CD4-positive, alpha-beta T cell treated with Interleukin-1 beta for 1 hour (primary cell): ENCODE measurements at regions not wholly inside any gene's neighbourhood (a gene's known extent, or its start where the extent isn't known, plus 50 kb on each side); places are given as distances from the start of the nearest gene placed in this dataset.

Experiments used
- DNase-seq, 2 donors: peaks; one replicate each; pipeline ENCODE4 v3.0.0-alpha.2; 2020 to 2022

GRCh38 chr11:15625691-15626090 is 511.0 kb downstream of the INSC start:
- DNase-seq, result no peak

DNA sequence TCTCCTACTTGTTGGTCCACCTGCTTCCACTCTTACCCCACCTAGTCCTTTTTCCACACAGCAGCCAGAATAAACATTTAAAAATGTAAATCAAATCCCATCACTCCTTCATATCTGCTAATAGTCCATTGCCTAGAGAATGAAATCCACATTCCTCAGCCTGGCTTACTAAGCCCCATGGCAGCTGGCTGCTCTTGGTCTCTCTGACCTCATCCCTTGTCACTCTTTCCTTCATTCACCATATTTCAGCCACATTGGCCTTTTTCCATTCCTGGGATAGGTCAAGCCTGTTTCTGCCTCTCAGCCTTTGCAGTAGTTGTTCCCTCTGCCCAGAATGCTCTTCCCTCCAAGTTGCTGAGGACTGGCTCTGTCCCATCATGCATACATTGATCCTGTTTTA is 512.8 kb downstream of the INSC start:
- no peak for DNase-seq

- no peak for DNase-seq
Observed at GRCh38 chr11:15629690-15630321, 515.1 kb downstream of the INSC start.

GRCh38 chr11:15630896-15631295 is 516.2 kb downstream of the INSC start:
- DNase-seq, result no peak

- no peak for DNase-seq
Observed at GRCh38 chr11:15635521-15635920, 520.8 kb downstream of the INSC start.

DNA sequence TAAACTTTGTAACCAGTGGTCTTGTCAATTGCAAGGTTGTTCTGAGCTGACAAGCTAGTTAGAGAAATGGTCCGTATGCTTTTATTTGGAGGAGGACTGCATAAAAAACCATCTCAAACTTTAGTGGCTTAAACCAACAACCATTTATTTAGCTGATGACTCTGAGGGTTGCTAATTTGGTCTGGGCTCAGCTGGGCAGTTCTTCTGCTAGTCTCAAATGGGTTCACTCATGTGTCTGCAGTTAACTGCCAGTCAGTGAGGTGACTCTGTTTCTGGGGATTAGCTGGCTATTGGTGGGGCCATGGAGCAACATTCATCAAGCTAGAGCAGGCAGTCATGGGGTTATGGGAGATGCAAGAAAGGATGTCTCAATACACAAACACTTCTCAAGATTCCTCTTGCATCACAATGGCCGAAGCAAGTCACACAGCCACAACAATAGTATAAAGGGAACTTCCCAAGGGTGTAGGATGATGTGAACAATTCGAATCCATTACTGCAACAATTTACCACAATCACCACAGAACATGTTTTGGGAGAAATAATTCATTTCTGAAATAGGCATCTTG is 521.9 kb downstream of the INSC start:
- DNase-seq, result peak in 1 of 2 donors; percentile 17

DNA sequence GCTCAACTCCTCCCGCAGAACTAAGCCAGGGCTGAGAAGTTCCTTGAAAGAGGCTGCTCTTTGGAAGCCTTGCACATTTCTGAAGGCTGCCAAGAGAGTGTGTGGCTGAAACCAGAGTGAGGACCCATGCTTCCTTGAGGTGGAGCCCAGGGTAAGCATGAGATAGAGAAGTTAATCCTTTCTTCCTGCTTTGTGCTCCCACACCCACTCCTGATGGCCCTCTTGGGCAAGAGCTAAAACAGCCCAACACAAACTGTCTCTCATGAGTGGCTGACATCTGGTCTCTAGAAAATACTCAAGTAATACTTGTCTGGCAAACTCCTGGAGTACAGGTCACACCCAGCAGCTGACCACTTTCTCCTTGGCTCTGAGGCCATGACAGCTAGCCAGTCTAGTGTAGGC is 523.7 kb downstream of the INSC start:
- no peak for DNase-seq

- DNase-seq, result no peak
Observed at GRCh38 chr11:15640318-15640717, 525.6 kb downstream of the INSC start.

DNA sequence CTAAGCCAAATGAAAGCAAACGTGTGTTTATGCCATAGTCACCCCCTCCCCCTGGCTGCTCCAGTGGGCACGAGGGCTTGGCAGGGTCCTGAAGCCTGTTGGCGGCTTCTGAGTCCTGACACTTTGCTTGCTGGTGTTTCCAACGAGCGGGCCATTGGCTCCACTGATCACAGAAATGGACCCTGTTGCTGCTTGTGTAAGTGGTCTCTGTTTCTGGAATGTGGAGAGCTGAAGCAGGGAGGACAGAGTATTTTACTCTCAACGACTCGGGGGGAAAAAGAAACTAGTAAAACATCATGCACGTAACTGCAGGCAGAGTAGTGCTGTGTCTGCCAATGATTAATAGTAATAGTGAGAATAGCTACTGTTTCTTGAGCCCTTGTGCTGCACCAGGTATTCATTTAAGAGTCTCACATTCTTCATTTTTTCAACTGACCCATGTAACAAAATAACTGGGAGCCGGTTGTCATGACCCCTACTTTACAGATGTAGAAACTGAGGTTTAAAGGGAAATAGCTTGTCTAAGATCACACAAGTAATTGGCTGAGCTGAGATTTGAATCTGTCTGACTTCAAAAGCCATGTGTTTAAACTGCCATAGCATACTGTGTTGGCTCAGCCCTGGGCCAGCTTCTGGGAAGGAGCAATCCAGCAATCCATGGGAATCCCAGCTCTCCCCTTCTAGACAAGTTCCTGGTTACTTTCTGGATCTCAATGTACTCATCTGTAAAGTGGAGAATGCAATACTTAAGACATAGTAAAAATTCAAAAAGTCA is 526.7 kb downstream of the INSC start:
- DNase-seq, result no peak

- DNase-seq, result no peak
Observed at GRCh38 chr11:15645201-15645600, 530.5 kb downstream of the INSC start.

- no peak for DNase-seq
Observed at GRCh38 chr11:15649371-15650104, 534.8 kb downstream of the INSC start.

DNA sequence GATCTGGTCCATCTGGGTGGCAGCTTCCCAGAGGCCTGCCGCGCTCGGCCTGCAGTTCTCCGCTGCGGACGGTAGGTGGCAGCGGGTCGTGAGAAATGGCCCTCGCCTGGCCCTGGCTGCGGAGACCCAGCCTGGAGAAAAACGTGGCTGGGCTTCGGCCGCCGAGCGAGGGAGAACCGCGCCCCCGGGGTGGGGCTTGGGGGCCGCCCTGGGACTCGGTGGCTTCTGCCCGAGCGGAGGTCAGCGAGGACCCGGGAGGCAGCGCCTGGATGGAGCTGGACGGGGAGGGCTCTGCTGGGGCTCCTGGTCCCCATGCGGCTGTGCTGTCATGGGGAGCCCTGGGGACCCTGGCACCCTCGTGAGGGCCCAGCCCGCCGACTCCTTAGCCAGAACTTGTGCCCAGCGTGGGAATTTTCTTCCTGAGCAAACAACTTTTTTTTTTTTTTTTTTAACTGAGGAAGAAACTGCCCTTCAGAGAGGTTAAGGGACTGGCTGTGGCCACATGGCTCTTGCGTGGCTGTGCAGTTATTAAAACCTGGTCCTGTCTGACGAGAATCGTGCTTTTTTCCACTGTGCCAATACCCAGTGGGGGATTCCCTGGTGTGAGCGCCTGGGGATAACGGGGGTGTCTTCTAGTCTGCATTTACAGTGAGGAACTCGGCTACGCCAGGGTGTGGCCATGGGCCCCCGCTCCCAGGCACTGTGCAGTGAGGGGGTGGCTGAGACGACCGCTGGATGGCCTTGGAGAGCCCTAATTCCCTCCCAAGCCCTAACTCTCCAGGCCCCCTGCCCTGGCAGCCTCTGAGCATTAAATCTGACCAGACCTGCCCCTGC is 535.6 kb downstream of the INSC start:
- DNase-seq, result peak; percentile 67 to 69

GRCh38 chr11:15651033-15651432 is 536.3 kb downstream of the INSC start:
- no peak for DNase-seq

DNA sequence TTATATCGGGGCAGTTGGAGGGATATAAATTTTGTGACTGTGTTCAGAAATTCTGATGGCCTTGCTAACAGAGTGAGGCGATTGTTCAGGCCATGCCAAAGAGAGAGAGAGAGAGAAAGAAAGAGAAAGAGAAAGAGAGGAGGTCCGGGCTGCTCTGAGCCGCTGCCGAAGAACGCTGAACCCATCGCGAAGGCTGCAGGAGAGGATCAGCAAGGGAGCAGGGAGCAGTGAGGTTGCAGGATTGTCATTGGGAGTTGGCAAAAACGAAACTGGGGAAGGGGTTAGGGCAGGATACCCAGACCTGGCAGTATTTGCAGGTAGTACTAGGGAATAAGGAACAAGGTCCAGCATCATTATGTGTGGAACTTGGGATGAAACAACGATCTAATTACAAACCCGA is 537.1 kb downstream of the INSC start:
- no peak for DNase-seq

- no peak for DNase-seq
Observed at GRCh38 chr11:15653191-15653710, 538.5 kb downstream of the INSC start.

- DNase-seq, result no peak
Observed at GRCh38 chr11:15654451-15654850, 539.7 kb downstream of the INSC start.

DNA sequence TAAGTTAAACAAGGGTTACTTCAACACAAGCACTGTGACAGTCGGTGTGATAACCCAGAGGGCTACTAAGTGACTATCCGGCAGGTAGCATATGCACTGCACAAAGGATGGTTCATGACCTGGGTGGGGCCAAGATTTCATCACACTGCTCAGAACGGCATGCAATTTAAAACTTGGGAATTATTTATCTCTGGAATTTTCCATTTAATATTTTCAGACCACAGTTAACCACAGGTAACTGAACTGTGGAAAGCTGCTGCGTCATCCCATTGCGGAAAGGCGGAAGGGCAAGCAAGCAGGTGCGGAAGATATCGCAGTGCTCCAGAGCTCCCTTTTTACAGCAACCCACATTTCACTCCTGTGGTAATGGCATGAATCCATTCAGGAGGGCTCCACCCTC is 540.8 kb downstream of the INSC start:
- DNase-seq, result no peak

DNA sequence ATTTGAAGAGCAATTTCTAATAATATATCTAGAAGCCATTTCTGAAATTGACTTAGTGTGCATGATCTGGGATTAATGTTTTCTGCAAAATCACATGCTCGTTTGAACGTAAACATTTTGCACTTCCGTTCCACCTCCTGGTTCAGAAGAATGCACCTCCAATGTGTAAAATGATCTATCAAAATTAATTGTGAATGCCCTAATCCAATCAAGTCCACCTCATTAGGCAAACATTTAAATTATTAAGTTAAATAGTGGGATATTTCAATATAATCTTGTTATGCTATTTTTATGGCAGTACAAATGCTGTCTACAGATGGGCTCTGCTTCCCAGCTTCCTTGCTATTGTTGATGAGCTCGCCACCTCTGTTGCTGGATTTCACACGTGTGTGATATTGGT is 542.5 kb downstream of the INSC start:
- no peak for DNase-seq

- no peak for DNase-seq
Observed at GRCh38 chr11:15660496-15660895, 545.8 kb downstream of the INSC start.

DNA sequence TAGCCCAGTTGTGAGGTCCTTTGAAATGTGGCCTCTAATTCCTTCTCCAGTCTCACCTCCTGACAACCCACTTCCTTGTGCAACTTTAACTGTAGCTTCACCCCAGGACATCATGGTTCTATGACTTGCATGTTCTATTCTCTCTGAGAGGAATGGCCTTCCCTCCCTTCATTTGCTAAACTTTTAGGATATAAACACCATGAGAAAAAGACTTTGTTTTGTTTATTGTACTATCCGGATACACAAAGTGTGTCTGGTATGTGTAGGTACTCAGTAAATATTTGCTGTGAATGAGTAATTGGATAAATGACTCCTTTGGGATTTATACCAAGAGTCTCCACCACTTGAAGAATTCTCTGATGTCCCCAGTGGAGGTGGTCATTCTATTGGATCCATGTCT is 547.6 kb downstream of the INSC start:
- DNase-seq, result no peak

GRCh38 chr11:15663777-15664218 is 549.1 kb downstream of the INSC start:
- no peak for DNase-seq

GRCh38 chr11:15665368-15665871 is 550.7 kb downstream of the INSC start:
- DNase-seq, result no peak
